H9 (cell line): ENCODE measurements at regions not wholly inside any gene's neighbourhood (a gene's known extent, or its start where the extent isn't known, plus 50 kb on each side); places are given as distances from the start of the nearest gene placed in this dataset.

ENCODE experiments used
- DNase-seq: peaks from one replicate; pipeline ENCODE4 v3.0.0-alpha.2; 2017
- H2AFZ ChIP-seq: one replicate; pipeline ENCODE4 v1.6.1; 2013; ENCODE audit warnings: mild to moderate bottlenecking, low read length, control low read depth, moderate library complexity
- H2AK5ac ChIP-seq: 2 replicates; pipeline ENCODE4 v1.6.1; 2013; ENCODE audit warnings: low read length, control low read depth, mixed read lengths; ENCODE audit not compliant: insufficient read length
- H2BK120ac ChIP-seq: one replicate; pipeline ENCODE4 v1.6.1; 2013; ENCODE audit warnings: low read depth, mild to moderate bottlenecking, low read length, control low read depth, inconsistent platforms; ENCODE audit not compliant: poor library complexity, severe bottlenecking
- H2BK12ac ChIP-seq: 2 replicates; pipeline ENCODE4 v1.6.1; 2013; ENCODE audit warnings: low read length, control low read depth, mixed read lengths, low read depth; ENCODE audit not compliant: insufficient read length
- H2BK15ac ChIP-seq: 2 replicates; pipeline ENCODE4 v1.6.1; 2013; ENCODE audit warnings: low read depth, low read length, control low read depth
- H2BK20ac ChIP-seq: one replicate; pipeline ENCODE4 v1.6.1; 2013; ENCODE audit warnings: low read depth, mild to moderate bottlenecking, low read length, control low read depth, inconsistent platforms; ENCODE audit not compliant: poor library complexity, severe bottlenecking
- H2BK5ac ChIP-seq: 2 replicates; pipeline ENCODE4 v1.6.1; 2013; ENCODE audit warnings: low read length, control low read depth, mixed read lengths; ENCODE audit not compliant: insufficient read length
- H3K14ac ChIP-seq: 2 replicates; pipeline ENCODE4 v1.6.1; 2013; ENCODE audit warnings: low read length, control low read depth; ENCODE audit not compliant: insufficient read depth
- H3K18ac ChIP-seq: 2 replicates; pipeline ENCODE4 v1.6.1; 2013; ENCODE audit warnings: low read depth, mild to moderate bottlenecking, mixed read lengths, low read length, control low read depth; ENCODE audit not compliant: insufficient read length
- H3K23ac ChIP-seq: 2 replicates; pipeline ENCODE4 v1.6.1; 2013; ENCODE audit warnings: low read length, control low read depth, mixed read lengths, low read depth; ENCODE audit not compliant: insufficient read length
- H3K23me2 ChIP-seq: 2 replicates; pipeline ENCODE4 v1.6.1; 2013; ENCODE audit warnings: low read depth, mild to moderate bottlenecking, mixed read lengths, low read length, control low read depth; ENCODE audit not compliant: insufficient read length, poor library complexity, severe bottlenecking
- H3K27ac ChIP-seq: 2 replicates; pipeline ENCODE4 v1.5.1; 2013; ENCODE audit warnings: low read length, control low read depth, mixed read lengths, low read depth; ENCODE audit not compliant: insufficient read length
- H3K27me3 ChIP-seq: 2 replicates; pipeline ENCODE4 v1.6.1; 2013; ENCODE audit warnings: low read length, control low read depth, inconsistent platforms; ENCODE audit not compliant: insufficient read depth
- H3K4ac ChIP-seq: 2 replicates; pipeline ENCODE4 v1.6.1; 2013; ENCODE audit warnings: low read depth, mild to moderate bottlenecking, control low read depth, inconsistent platforms, low read length, moderate library complexity
- H3K4me1 ChIP-seq: 2 replicates; pipeline ENCODE4 v1.6.1; 2013; ENCODE audit warnings: low read length, control low read depth, inconsistent platforms; ENCODE audit not compliant: insufficient read depth
- H3K4me2 ChIP-seq: 2 replicates; pipeline ENCODE4 v1.6.1; 2013; ENCODE audit warnings: low read length, control low read depth, mixed read lengths; ENCODE audit not compliant: insufficient read length, insufficient read depth
- H3K56ac ChIP-seq: 2 replicates; pipeline ENCODE4 v1.6.1; 2013; ENCODE audit warnings: low read depth, mild to moderate bottlenecking, mixed read lengths, low read length, control low read depth; ENCODE audit not compliant: insufficient read length
- H3K79me1 ChIP-seq: 2 replicates; pipeline ENCODE4 v1.6.1; 2013; ENCODE audit warnings: low read depth, mild to moderate bottlenecking, moderate library complexity, low read length, control low read depth, inconsistent platforms; ENCODE audit not compliant: insufficient read depth, poor library complexity, severe bottlenecking
- H3K79me2 ChIP-seq: 2 replicates; pipeline ENCODE4 v1.6.1; 2013; ENCODE audit warnings: low read length, control low read depth, inconsistent platforms; ENCODE audit not compliant: insufficient read depth
- H3K9ac ChIP-seq: 2 replicates; pipeline ENCODE4 v1.6.1; 2013; ENCODE audit warnings: low read length, control low read depth, mixed read lengths; ENCODE audit not compliant: insufficient read length; ENCODE audit errors: extremely low read depth
- H3K9me3 ChIP-seq: one replicate; pipeline ENCODE4 v1.6.1; 2013; ENCODE audit warnings: low read depth, low read length, inconsistent platforms; ENCODE audit not compliant: control insufficient read depth
- H3T11ph ChIP-seq: one replicate; pipeline ENCODE4 v1.6.1; 2013; ENCODE audit warnings: mild to moderate bottlenecking, low read length, control low read depth, inconsistent platforms
- H4K20me1 ChIP-seq: one replicate; pipeline ENCODE4 v1.6.1; 2013; ENCODE audit not compliant: control insufficient read depth, insufficient read length, insufficient read depth
- H4K5ac ChIP-seq: 2 replicates; pipeline ENCODE4 v1.6.1; 2013; ENCODE audit warnings: low read depth, mild to moderate bottlenecking, mixed read lengths, low read length, control low read depth; ENCODE audit not compliant: insufficient read length
- H4K8ac ChIP-seq: replicated peaks from 2 replicates; pipeline ENCODE4 v1.6.1; 2013; ENCODE audit warnings: low read length, control low read depth, mixed read lengths, low read depth; ENCODE audit not compliant: insufficient read length
- H4K91ac ChIP-seq: 2 replicates; pipeline ENCODE4 v1.6.1; 2013; ENCODE audit warnings: low read depth, mild to moderate bottlenecking, moderate library complexity, mixed read lengths, low read length, control low read depth; ENCODE audit not compliant: insufficient read length
- H3K27ac Mint-ChIP-seq, 3 experiments: 2 replicates in 2 of 3; 3 replicates in 1 of 3; pipeline ENCODE4 v1.8.0; 2020 to 2021; ENCODE audit warnings: mixed read lengths in 3 of 3, mild to moderate bottlenecking in 1 of 3, moderate library complexity in 1 of 3
- H3K27me3 Mint-ChIP-seq: 2 replicates; pipeline ENCODE4 v1.8.0; 2021; ENCODE audit warnings: low read depth, mild to moderate bottlenecking, moderate library complexity, mixed read lengths
- H3K36me3 Mint-ChIP-seq, 3 experiments: 2 replicates in 2 of 3; 3 replicates in 1 of 3; pipeline ENCODE4 v1.8.0; 2020 to 2021; ENCODE audit warnings: low read depth in 3 of 3, mixed read lengths in 3 of 3; ENCODE audit not compliant: insufficient read depth in 1 of 3
- H3K4me1 Mint-ChIP-seq, 2 experiments: 2 replicates each; pipeline ENCODE4 v1.8.0; 2020; ENCODE audit warnings: mixed read lengths in 2 of 2
- H3K4me3 Mint-ChIP-seq, 2 experiments: 2 replicates in 1 of 2; 3 replicates in 1 of 2; pipeline ENCODE4 v1.8.0; 2020 to 2021; ENCODE audit warnings: mild to moderate bottlenecking in 2 of 2, mixed read lengths in 2 of 2, moderate library complexity in 1 of 2
- H3K9me3 Mint-ChIP-seq, 2 experiments: 2 replicates in 1 of 2; 3 replicates in 1 of 2; pipeline ENCODE4 v1.8.0; 2020; ENCODE audit warnings: mild to moderate bottlenecking in 2 of 2, mixed read lengths in 2 of 2, moderate library complexity in 1 of 2
- WGBS: extraction: QIAGEN DNeasy Blood & Tissue Kit; methylation state at CpG from one replicate; pipeline ENCODE4 v1.1.7; 2013; ENCODE audit warnings: missing lambda C conversion rate, low lambda C conversion rate, mixed read lengths; ENCODE audit not compliant: insufficient read length; ENCODE audit errors: extremely low coverage; 5-methylcytosine and 5-hydroxymethylcytosine counted together
- TF ChIP-seq, protein P1 (sequence below): fragments of 200-600 bp; sonication (generic); conservative IDR thresholded peaks from 3 replicates; pipeline ENCODE4 v1.8.0; 2021; ENCODE audit warnings: antibody characterized with exemption, mild to moderate bottlenecking

DNA sequence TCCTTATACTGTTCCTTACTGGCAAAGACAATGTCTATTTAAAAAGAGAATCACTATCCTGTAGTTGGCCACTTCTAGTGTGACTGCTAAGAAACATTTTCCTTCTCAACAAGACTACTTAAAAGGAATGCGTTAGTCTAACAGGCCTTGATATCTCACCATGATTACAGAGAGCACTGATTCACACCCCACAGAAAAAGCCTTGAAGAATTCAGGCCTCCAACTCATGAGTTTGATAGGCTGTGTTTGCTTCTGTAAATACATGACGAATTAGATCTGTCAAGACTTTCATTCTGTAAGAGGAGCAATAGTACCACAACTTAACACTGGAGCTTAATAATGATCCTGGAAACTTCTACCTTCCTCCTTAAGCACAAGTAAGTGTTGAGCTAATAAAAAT lies 432.8 kb upstream of the NR2F2 start:
- Histone ChIP-seq H3K56ac (no peak overlapping the region), H4K20me1 (no peaks in the 10 kb centered on the region), H3K4me2 (no peak overlapping the region), H3K4me1 (no peaks in the 10 kb centered on the region), H3K79me2 (no peaks in the 10 kb centered on the region), H2AK5ac (no peak overlapping the region), H3K79me1 (no peaks in the 10 kb centered on the region), H2BK5ac (no peak overlapping the region), H3K23me2 (no peaks in the 10 kb centered on the region), H3K14ac (no peak overlapping the region), H4K5ac (no peak overlapping the region), H3K27ac (no peak overlapping the region), H3K9me3 (no peaks in the 10 kb centered on the region), H4K8ac (no peak overlapping the region), H3K4ac (no peak overlapping the region), H3K27me3 (no peaks in the 10 kb centered on the region), H3K9ac (no peak overlapping the region), H3K23ac (no peak overlapping the region), H2BK15ac (no peak overlapping the region), H2BK20ac (no peak overlapping the region), H2BK120ac (no peak overlapping the region), H3K18ac (no peak overlapping the region), H2BK12ac (no peak overlapping the region), H2AFZ (no peak overlapping the region), H4K91ac (no peak overlapping the region), H3T11ph (no peak overlapping the region)
- no peak overlapping the region for H3K4me3 Mint-ChIP-seq
- TF ChIP-seq, protein P1, sequence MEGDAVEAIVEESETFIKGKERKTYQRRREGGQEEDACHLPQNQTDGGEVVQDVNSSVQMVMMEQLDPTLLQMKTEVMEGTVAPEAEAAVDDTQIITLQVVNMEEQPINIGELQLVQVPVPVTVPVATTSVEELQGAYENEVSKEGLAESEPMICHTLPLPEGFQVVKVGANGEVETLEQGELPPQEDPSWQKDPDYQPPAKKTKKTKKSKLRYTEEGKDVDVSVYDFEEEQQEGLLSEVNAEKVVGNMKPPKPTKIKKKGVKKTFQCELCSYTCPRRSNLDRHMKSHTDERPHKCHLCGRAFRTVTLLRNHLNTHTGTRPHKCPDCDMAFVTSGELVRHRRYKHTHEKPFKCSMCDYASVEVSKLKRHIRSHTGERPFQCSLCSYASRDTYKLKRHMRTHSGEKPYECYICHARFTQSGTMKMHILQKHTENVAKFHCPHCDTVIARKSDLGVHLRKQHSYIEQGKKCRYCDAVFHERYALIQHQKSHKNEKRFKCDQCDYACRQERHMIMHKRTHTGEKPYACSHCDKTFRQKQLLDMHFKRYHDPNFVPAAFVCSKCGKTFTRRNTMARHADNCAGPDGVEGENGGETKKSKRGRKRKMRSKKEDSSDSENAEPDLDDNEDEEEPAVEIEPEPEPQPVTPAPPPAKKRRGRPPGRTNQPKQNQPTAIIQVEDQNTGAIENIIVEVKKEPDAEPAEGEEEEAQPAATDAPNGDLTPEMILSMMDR: no peak
- H3K9me3 Mint-ChIP-seq: no peaks in the 10 kb centered on the region
- no peaks in the 10 kb centered on the region for H3K36me3 Mint-ChIP-seq
- WGBS: no CpG with 5 or more reads among the region's 2 CpGs
- H3K27ac Mint-ChIP-seq: no peak overlapping the region
- H3K27me3 Mint-ChIP-seq: peaks cover 3% of the 10 kb centered on the region; the same call in 1 of the 2 replicates
- DNase-seq: no peak
- no peaks in the 10 kb centered on the region for H3K4me1 Mint-ChIP-seq
